ENCODE measurements at regions not wholly inside any gene's neighbourhood (a gene's known extent, or its start where the extent isn't known, plus 50 kb on each side); places are given as distances from the start of the nearest gene placed in this dataset.

DNA sequence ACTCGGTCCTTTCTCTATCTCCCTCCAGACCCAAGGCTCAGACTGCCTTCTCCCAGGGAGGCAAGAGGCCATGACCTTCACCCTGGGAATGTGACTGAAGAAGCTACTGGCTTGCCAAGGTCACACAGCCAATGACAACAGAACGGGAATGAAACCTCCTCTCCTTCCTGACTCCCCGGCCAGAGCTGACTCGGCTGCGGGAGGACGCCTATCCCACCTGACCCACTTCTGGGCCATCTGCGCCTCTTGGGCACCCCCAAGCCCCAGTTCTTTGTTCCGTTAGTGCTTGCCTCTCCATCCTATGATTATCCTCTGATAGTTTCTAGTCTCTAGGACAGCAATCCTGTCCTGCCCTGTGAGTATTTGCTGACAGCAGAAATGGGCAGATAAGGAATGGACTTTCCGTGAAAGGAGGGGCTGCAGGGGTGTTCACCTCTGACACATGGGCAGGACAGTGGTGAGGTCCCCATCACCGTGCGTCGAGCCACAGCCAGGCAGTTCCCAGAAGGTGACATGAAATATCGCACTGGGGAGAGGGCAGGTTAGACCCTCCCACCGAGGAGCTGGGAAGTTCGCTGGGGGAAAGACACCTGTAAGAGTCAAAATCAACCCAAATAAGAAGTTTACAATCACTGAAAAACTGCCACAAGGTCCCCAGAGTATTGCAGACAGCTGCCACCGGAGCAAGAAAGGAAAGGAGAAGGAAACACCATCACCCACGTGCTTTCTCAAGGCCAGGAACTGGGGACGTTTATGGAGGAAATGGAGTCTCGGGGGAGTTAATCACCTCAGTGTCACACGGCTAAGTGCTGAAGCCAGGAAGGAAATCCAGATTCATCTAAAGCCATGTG, 63.0 kb downstream of the INSIG1 start:
- H3K4me3 ChIP-seq (ENCODE audit: low read depth, low read length), result no peak overlapping the region
- TF ChIP-seq, protein P1, sequence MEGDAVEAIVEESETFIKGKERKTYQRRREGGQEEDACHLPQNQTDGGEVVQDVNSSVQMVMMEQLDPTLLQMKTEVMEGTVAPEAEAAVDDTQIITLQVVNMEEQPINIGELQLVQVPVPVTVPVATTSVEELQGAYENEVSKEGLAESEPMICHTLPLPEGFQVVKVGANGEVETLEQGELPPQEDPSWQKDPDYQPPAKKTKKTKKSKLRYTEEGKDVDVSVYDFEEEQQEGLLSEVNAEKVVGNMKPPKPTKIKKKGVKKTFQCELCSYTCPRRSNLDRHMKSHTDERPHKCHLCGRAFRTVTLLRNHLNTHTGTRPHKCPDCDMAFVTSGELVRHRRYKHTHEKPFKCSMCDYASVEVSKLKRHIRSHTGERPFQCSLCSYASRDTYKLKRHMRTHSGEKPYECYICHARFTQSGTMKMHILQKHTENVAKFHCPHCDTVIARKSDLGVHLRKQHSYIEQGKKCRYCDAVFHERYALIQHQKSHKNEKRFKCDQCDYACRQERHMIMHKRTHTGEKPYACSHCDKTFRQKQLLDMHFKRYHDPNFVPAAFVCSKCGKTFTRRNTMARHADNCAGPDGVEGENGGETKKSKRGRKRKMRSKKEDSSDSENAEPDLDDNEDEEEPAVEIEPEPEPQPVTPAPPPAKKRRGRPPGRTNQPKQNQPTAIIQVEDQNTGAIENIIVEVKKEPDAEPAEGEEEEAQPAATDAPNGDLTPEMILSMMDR (IDR thresholded peaks at IDR 0.05; ENCODE audit: insufficient read depth, low read length, poor library complexity, severe bottlenecking), result no peak
- no peaks in the 10 kb centered on the region for H3K36me3 ChIP-seq (ENCODE audit: control insufficient read depth, insufficient read depth, low read length)
- H3K27me3 ChIP-seq (ENCODE audit: control insufficient read depth, insufficient read depth, low read length), result peaks cover 24% of the 10 kb centered on the region
- DNase-seq (ENCODE audit: low read depth), result no peak

DNA sequence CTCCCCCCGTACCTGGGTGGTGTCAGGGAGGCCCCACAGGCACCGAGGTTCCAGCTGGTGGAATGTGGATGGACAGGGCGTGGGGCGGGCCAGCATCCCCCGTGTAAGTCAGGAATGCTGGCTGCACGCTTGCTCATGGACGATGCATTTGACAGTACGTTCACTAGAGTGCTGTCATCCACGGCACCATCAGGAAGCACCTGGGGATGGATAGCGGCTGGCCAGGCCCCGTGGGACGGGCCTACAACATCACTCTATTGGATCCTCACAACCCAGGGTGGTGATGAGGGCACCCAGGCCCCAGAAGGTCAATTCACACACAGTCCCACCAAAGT, 63.6 kb downstream of the INSIG1 start:
- TF ChIP-seq, protein P1 (IDR thresholded peaks at IDR 0.05; ENCODE audit: insufficient read depth, low read length, poor library complexity, severe bottlenecking), result no peak
- DNase-seq (ENCODE audit: low read depth), result no peak
- Histone ChIP-seq H3K27me3 (ENCODE audit: control insufficient read depth, insufficient read depth, low read length) (peaks cover 24% of the 10 kb centered on the region), H3K4me3 (ENCODE audit: low read depth, low read length) (no peak overlapping the region), H3K36me3 (ENCODE audit: control insufficient read depth, insufficient read depth, low read length) (no peaks in the 10 kb centered on the region)

DNA sequence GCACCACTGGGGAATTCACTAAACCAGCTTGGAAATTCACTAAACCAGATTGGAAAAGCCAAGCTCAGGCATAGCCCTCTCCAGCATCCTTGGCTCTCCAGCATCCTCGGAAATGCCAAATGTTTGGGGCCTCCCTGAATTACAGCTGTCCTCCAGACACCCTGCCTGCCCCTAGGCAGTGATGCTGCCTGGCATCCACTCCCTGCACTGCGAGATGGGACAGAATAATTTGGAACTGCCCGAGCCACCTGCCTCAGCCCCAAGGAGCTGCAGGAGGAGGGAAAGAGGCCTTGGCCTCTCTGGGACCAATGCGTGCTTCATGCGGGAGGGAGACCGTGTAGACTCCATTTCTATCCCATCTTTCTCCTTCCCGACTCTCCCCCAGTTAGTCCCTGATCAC, 64.3 kb downstream of the INSIG1 start:
- H3K4me3 ChIP-seq (ENCODE audit: low read depth, low read length), result no peak overlapping the region
- peaks cover 22% of the 10 kb centered on the region for H3K27me3 ChIP-seq (ENCODE audit: control insufficient read depth, insufficient read depth, low read length)
- DNase-seq (ENCODE audit: low read depth), result no peak
- no peaks in the 10 kb centered on the region for H3K36me3 ChIP-seq (ENCODE audit: control insufficient read depth, insufficient read depth, low read length)
- TF ChIP-seq, protein P1 (IDR thresholded peaks at IDR 0.05; ENCODE audit: insufficient read depth, low read length, poor library complexity, severe bottlenecking), result no peak

DNA sequence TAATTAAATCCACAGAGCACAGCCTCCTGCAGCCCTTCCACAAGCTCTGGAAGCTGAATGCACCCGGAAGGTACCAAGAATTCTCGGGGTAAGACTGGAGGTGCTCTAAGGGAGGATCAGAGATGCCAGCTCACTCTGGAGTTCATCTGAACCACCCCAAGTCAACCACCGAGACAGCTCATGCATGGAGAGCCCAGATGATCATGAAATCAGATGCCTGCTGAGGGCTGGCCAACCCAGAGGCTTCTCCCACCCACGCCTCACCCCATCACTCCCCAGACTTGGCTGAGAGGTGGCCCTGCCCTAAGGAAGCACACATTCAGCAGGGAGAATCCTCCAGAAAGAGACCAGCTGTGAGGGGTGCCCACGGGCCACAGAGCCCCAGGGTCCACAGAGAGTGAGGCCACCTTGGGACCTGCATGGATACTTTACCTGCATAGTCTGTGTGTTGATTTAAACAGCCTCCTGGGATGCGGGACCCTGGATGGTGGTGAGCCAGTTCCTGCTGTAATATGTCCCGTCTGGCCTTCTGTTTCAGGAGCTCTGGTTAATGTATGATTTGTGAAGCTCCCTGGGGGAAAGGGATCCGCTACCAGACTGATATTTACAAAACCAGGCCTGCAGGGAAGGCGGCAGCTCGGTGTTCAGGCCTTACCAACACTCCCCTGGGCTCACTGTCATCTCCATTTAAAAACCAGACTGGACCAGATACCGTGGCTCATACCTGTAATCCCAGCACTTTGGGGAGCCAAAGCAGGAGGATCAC, 64.9 kb downstream of the INSIG1 start:
- Histone ChIP-seq H3K4me3 (ENCODE audit: low read depth, low read length) (no peak overlapping the region), H3K27me3 (ENCODE audit: control insufficient read depth, insufficient read depth, low read length) (peaks cover 18% of the 10 kb centered on the region), H3K36me3 (ENCODE audit: control insufficient read depth, insufficient read depth, low read length) (no peaks in the 10 kb centered on the region)
- DNase-seq (ENCODE audit: low read depth), result no peak
- TF ChIP-seq, protein P1 (IDR thresholded peaks at IDR 0.05; ENCODE audit: insufficient read depth, low read length, poor library complexity, severe bottlenecking), result no peak

DNA sequence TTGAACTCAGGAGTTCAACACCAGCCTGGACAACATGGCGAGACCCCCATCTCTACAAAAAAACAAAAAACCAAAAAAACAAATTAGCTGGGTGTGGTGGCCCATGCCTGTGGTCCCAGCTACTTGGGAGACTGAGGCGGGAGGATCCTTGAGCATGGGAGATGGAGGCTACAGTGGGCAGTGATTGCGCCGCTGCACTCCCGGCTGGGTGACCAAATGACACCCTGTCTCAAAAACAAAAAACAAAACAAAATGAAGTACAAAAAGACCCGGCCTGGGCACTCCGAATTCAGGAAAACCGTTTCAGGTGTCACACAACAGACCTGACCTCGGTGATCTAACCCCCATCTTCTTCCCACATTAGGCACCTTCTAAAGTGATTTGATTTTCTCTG, 65.5 kb downstream of the INSIG1 start:
- H3K36me3 ChIP-seq (ENCODE audit: control insufficient read depth, insufficient read depth, low read length), result no peaks in the 10 kb centered on the region
- no peak overlapping the region for H3K4me3 ChIP-seq (ENCODE audit: low read depth, low read length)
- TF ChIP-seq, protein P1 (IDR thresholded peaks at IDR 0.05; ENCODE audit: insufficient read depth, low read length, poor library complexity, severe bottlenecking), result no peak

More for the DNA sequence above, 65.5 kb downstream of the INSIG1 start:
- H3K27me3 ChIP-seq (ENCODE audit: control insufficient read depth, insufficient read depth, low read length), result peaks cover 16% of the 10 kb centered on the region
- DNase-seq (ENCODE audit: low read depth), result no peak

Measured in kidney epithelial cell (primary cell).